ENCODE measurements at regions not wholly inside any gene's neighbourhood (a gene's known extent, or its start where the extent isn't known, plus 50 kb on each side); places are given as distances from the start of the nearest gene placed in this dataset.
"Not testable (repeated sequence)": the region's sequence is repeated elsewhere in the genome, so short reads cannot be mapped to it uniquely, and the experiment has no call there.

DNA sequence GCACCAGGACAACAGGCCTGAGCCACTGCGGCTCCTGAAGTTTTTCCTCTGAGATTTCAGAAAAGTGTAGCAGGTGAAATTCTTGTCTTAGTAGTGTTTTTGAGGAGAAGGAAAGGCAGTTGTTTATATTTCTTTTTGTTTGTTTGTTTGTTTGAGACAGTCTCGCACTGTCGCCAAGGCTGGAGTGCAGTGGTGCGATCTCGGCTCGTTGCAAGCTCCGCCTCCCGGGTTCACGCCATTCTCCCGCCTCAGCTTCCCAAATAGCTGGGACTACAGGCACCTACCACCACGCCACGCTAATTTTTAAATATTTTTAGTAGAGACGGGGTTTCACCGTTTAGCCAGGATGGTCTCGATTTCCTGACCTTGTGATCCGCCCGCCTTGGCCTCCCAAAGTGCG, 454.2 kb downstream of the AASDHPPT start:
- H3K27ac ChIP-seq; DNase-seq (ENCODE audit: low read depth, low spot score): not testable (repeated sequence)

GRCh38 chr11:106533046-106533445, 455.6 kb downstream of the AASDHPPT start:
- no peak for DNase-seq (ENCODE audit: low read depth, low spot score)
- no peak overlapping the region for H3K27ac ChIP-seq

- no peak overlapping the region for H3K27ac ChIP-seq
- no peak for DNase-seq (ENCODE audit: low read depth, low spot score)
These were observed 462.5 kb downstream of the AASDHPPT start for GRCh38 chr11:106540001-106540400.

GRCh38 chr11:106548406-106548805, 469.9 kb downstream of the GUCY1A2 start:
- H3K27ac ChIP-seq, result no peak overlapping the region
- no peak for DNase-seq (ENCODE audit: low read depth, low spot score)

- no peak for DNase-seq (ENCODE audit: low read depth, low spot score)
- H3K27ac ChIP-seq, result no peak overlapping the region
These were observed 466.3 kb downstream of the GUCY1A2 start for GRCh38 chr11:106551744-106552673.

- no peak for DNase-seq (ENCODE audit: low read depth, low spot score)
- no peak overlapping the region for H3K27ac ChIP-seq
These were observed 465.5 kb downstream of the GUCY1A2 start for GRCh38 chr11:106552694-106553203.

GRCh38 chr11:106553304-106553703, 465.0 kb downstream of the GUCY1A2 start:
- no peak for DNase-seq (ENCODE audit: low read depth, low spot score)
- no peak overlapping the region for H3K27ac ChIP-seq

DNA sequence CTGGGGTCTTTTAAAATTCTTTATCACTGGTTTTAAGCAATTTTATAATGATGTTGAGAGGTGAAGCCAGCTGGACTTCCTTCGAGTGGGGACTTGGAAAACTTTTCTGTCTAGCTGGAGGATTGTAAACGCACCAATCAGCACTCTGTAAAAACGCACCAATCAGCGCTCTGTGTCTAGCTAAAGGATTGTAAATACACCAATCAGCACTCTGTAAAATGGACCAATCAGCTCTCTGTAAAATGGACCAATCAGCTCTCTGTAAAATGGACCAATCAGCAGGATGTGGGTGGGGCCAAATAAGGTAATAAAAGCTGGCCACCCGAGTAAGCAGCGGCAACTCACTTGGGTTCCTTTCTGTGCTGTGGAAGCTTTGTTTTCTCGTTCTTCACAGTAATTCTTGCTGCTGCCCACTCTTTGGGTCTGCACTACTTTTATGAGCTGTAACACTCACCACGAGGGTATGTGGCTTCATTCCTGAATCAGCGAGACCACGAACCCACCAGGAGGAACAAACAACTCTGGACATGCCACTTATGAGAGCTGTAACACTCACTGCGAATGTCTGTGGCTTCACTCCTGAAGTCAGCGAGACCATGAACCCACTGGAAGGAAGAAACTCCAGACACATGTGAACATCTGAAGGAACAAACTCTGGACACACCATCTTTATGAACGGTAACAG, 462.6 kb downstream of the GUCY1A2 start:
- not testable (repeated sequence) for DNase-seq (ENCODE audit: low read depth, low spot score); H3K27ac ChIP-seq

DNA sequence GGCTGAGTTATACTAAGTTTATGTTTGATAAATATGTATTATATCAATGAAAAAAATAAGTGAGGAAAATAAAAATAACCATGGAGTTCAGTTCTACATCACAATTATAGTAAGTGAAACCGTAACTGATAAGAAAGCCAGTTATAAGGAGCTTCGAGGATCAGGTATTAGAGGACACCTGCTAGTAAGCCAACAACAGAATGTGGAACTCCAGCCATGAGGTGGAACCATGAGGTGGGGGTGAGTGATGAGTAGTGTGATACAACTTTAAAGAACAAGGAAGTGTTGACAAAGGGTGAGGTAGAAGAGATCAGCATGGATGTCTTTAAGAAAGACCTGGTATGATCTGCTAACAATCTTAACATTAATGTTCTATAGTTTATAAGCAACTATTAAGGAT, 452.9 kb downstream of the GUCY1A2 start:
- no peak overlapping the region for H3K27ac ChIP-seq
- DNase-seq (ENCODE audit: low read depth, low spot score), result no peak

DNA sequence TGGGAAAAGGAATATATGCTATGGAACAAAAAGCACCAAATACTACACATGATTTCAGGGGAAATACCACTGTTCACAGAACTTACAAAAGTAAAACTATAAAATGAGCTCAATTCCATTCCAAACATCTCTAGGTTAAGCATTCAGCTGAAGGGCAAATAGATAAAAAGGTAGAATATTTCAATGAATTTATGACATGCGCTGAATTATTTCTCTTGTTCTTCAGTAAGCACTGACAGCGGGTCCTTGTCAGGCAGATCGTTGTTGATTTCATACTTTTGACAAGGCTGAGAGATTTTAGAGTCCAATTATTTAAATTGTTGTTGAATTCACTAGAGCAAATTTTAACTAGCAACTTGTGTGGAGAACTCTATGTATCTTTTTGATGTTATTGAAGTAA, 449.6 kb downstream of the GUCY1A2 start:
- DNase-seq (ENCODE audit: low read depth, low spot score), result no peak
- no peak overlapping the region for H3K27ac ChIP-seq

DNA sequence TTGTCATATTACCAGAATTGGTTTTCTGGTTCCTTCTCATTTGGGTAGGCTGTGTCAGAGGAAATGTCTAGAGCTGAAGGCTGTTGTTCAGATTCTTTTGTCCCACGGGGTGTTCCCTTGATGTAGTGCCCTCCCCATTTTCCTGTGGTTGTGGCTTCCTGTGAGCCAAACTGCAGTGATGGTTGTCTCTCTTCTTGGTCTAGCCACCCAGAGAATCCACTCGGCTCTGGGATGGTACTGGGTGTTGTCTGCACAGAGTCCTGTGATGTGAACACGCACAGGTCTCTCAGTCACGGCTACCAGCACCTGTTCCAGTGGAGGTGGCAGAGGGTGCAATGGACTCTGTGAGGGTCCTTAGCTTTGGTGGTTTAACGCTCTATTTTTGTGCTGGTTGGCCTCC, 440.9 kb downstream of the GUCY1A2 start:
- DNase-seq (ENCODE audit: low read depth, low spot score); H3K27ac ChIP-seq: not testable (repeated sequence)

- H3K27ac ChIP-seq, result no peak overlapping the region
- DNase-seq (ENCODE audit: low read depth, low spot score), result no peak
These were observed 436.9 kb downstream of the GUCY1A2 start for GRCh38 chr11:106581399-106581798.

DNA sequence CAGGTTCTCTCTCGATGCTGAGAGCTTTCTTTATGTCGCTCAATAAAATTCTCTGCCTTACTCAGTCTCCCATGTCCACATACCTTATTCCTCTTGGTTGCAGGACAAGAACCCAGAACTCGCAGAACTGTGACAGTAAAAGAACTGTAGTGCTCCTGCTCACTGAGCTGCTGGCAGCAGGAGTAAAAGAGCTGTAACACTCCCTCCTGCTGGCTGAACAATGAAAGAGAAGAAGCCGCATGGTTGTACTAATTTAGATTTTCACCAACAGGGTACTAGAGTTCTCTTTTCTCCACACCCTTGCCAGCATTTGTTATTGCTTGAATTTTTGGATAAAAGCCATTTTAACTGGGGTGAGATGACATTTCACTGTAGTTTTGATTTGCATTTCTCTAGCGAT, 433.2 kb downstream of the GUCY1A2 start:
- no peak for DNase-seq (ENCODE audit: low read depth, low spot score)

GRCh38 chr11:106594751-106595351, 423.4 kb downstream of the GUCY1A2 start:
- no peak overlapping the region for H3K27ac ChIP-seq
- no peak for DNase-seq (ENCODE audit: low read depth, low spot score)

More for the DNA sequence above, 433.2 kb downstream of the GUCY1A2 start:
- H3K27ac ChIP-seq, result no peak overlapping the region

DNA sequence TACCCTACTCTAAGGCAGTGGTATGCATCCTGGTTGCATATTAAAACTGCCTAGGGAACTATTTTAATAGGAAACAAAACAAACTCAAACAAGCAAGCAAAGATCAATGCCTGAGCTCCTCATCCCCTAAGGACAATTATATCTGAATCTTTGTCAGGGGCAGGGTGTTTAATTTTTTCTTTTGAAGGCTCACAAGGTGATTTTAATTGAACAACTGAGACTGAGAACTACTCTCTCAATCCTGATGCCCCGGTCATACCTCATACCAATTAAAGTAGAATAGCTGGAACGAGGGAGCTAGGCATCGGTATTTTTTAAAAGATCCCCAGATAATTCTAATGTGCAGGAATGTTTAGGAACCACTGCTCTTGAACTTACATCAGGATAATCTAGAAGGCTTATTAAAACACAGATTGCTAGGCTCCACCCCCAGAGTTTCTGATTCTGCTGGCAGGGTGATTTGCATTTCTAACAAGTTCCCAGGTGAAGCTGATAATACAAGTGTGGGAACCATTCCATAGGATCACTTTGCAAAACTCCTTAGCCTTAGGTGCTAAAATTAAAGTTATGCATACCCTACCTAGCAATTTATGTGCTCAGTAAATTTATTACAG, 416.5 kb downstream of the GUCY1A2 start:
- DNase-seq (ENCODE audit: low read depth, low spot score), result no peak

GRCh38 chr11:106608677-106609076, 409.6 kb downstream of the GUCY1A2 start:
- DNase-seq (ENCODE audit: low read depth, low spot score), result peak; percentile 81
- H3K27ac ChIP-seq, result no peak overlapping the region

More for the DNA sequence above, 416.5 kb downstream of the GUCY1A2 start:
- no peak overlapping the region for H3K27ac ChIP-seq

GRCh38 chr11:106614262-106614661, 404.0 kb downstream of the GUCY1A2 start:
- H3K27ac ChIP-seq, result no peak overlapping the region
- no peak for DNase-seq (ENCODE audit: low read depth, low spot score)

DNA sequence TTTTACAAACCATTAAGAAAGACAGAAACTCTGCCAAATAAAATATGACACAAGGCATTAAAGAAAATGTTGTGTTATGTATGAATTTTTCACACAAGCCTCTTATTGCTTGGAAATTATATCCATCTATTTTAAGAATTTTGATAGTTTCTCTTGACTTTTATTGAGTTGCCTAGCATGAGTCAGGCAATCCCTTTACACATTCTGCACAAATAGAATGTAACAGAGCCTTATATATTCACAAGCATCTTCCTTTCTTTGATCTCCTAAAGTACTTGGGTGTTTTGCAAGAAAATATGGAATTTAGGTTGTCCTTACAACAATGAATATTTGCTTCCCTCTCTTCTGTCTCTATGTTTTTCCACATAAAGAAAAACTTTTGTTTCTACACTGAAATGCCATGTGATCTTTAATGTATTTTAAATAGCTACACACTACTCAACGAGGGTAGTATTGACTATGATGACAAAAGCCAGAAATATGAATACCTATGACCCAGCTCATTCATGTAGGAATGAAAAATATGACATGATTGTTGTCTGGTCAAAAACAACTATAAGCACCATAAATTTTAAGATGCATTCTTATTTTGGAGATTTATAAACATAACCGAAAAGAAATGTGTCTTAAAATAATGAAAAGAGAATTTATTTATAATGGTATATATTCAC, 398.8 kb downstream of the GUCY1A2 start:
- DNase-seq (ENCODE audit: low read depth, low spot score), result no peak
- no peak overlapping the region for H3K27ac ChIP-seq

DNA sequence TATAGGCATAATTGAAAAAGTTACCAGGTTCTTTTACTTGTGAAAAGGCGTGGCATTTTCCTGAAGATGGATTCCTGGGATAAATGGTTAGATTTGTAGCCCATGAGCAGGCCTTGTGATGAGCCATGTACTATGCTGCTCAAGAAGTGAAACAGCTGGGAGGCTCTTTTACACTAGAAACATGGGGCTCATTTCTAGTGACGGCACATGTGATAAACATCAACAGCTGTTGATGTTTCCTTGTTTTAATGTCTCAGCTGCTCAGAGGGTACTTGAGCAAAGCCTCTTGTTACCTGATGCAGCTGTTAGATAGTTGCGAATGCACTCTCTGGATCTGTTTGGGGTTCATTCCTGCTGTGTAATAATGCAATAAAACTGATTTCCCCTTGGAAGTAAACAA, 396.8 kb downstream of the GUCY1A2 start:
- H3K27ac ChIP-seq, result no peak overlapping the region

More for the DNA sequence above, 396.8 kb downstream of the GUCY1A2 start:
- DNase-seq (ENCODE audit: low read depth, low spot score), result no peak
